Glutamatergic neuron (in vitro differentiated cells): ENCODE measurements at regions not wholly inside any gene's neighbourhood (a gene's known extent, or its start where the extent isn't known, plus 50 kb on each side); places are given as distances from the start of the nearest gene placed in this dataset.

ENCODE experiments used
- DNase-seq: peaks from one replicate; pipeline ENCODE4 v3.0.0; 2022
- H3K27ac Mint-ChIP-seq: one replicate; pipeline ENCODE4 v1.8.0; 2020; ENCODE audit warnings: mild to moderate bottlenecking, mixed read lengths, inconsistent platforms; ENCODE audit not compliant: unreplicated experiment
- H3K27me3 Mint-ChIP-seq: one replicate; pipeline ENCODE4 v1.8.0; 2020; ENCODE audit warnings: mild to moderate bottlenecking, moderate library complexity, mixed read lengths, inconsistent platforms; ENCODE audit not compliant: unreplicated experiment
- H3K36me3 Mint-ChIP-seq: one replicate; pipeline ENCODE4 v1.8.0; 2020; ENCODE audit warnings: mild to moderate bottlenecking, mixed read lengths, inconsistent platforms; ENCODE audit not compliant: unreplicated experiment
- H3K4me1 Mint-ChIP-seq: one replicate; pipeline ENCODE4 v1.8.0; 2020; ENCODE audit warnings: mild to moderate bottlenecking, low read depth, mixed read lengths, inconsistent platforms; ENCODE audit not compliant: unreplicated experiment
- H3K4me3 Mint-ChIP-seq: one replicate; pipeline ENCODE4 v1.8.0; 2020; ENCODE audit warnings: mild to moderate bottlenecking, mixed read lengths, inconsistent platforms; ENCODE audit not compliant: unreplicated experiment
- H3K9me3 Mint-ChIP-seq: one replicate; pipeline ENCODE4 v1.8.0; 2020; ENCODE audit warnings: mild to moderate bottlenecking, moderate library complexity, mixed read lengths, inconsistent platforms; ENCODE audit not compliant: unreplicated experiment
- CTCF ChIP-seq: fragments of 200-600 bp; sonication (generic); IDR thresholded peaks from one replicate; pipeline ENCODE4 v1.5.0; 2021; ENCODE audit not compliant: partially characterized antibody, unreplicated experiment

- H3K9me3 Mint-ChIP-seq, result no peaks in the 10 kb centered on the region
- no peak overlapping the region for H3K4me3 Mint-ChIP-seq
- no peak for DNase-seq
- peaks cover 4% of the 10 kb centered on the region for H3K36me3 Mint-ChIP-seq
- no peak for TF ChIP-seq CTCF
- no peak overlapping the region for H3K27ac Mint-ChIP-seq
- peaks cover 2% of the 10 kb centered on the region for H3K27me3 Mint-ChIP-seq
- H3K4me1 Mint-ChIP-seq, result no peaks in the 10 kb centered on the region
Measured at GRCh38 chr16:75836347-75837010, 110.2 kb upstream of the CPHXL start.

- DNase-seq, result no peak
- Mint-ChIP-seq H3K27me3 (peaks cover 2% of the 10 kb centered on the region), H3K4me1 (no peaks in the 10 kb centered on the region), H3K4me3 (no peak overlapping the region), H3K9me3 (no peaks in the 10 kb centered on the region), H3K27ac (no peak overlapping the region), H3K36me3 (peaks cover 4% of the 10 kb centered on the region)
- TF ChIP-seq CTCF, result no peak
Measured at GRCh38 chr16:75837264-75837663, 111.0 kb upstream of the CPHXL start.

- no peak overlapping the region for H3K27ac Mint-ChIP-seq
- no peak for DNase-seq
- peaks cover 4% of the 10 kb centered on the region for H3K36me3 Mint-ChIP-seq
- H3K4me1 Mint-ChIP-seq, result no peaks in the 10 kb centered on the region
- H3K9me3 Mint-ChIP-seq, result no peaks in the 10 kb centered on the region
- peaks cover 2% of the 10 kb centered on the region for H3K27me3 Mint-ChIP-seq
- H3K4me3 Mint-ChIP-seq, result no peak overlapping the region
- TF ChIP-seq CTCF, result no peak
Measured at GRCh38 chr16:75837681-75838080, 111.4 kb upstream of the CPHXL start.

GRCh38 chr16:75841517-75841916 lies 115.2 kb upstream of the CPHXL start:
- Mint-ChIP-seq H3K4me1 (no peaks in the 10 kb centered on the region), H3K4me3 (no peak overlapping the region), H3K27ac (no peak overlapping the region), H3K27me3 (peaks cover 2% of the 10 kb centered on the region), H3K36me3 (no peaks in the 10 kb centered on the region), H3K9me3 (no peaks in the 10 kb centered on the region)
- no peak for TF ChIP-seq CTCF
- DNase-seq, result no peak

GRCh38 chr16:75847172-75847571 lies 120.9 kb upstream of the CPHXL start:
- no peak overlapping the region for H3K4me3 Mint-ChIP-seq
- no peak for DNase-seq
- H3K27me3 Mint-ChIP-seq, result peaks cover 2% of the 10 kb centered on the region
- no peaks in the 10 kb centered on the region for H3K4me1 Mint-ChIP-seq
- H3K36me3 Mint-ChIP-seq, result no peaks in the 10 kb centered on the region
- H3K9me3 Mint-ChIP-seq, result no peaks in the 10 kb centered on the region
- H3K27ac Mint-ChIP-seq, result no peak overlapping the region
- TF ChIP-seq CTCF, result no peak
